MM.1S (cell line): ENCODE measurements at regions not wholly inside any gene's neighbourhood (a gene's known extent, or its start where the extent isn't known, plus 50 kb on each side); places are given as distances from the start of the nearest gene placed in this dataset.

Experiments
- DNase-seq: peaks from one replicate; pipeline ENCODE4 v3.0.0-alpha.2; 2015
- H2AFZ ChIP-seq: fragments of 300-600 bp; sonication (generic); 2 replicates; pipeline ENCODE4 v1.6.0; 2016; ENCODE audit warnings: antibody characterized with exemption, low read length
- H3F3A ChIP-seq: fragments of 300-600 bp; sonication (generic); 2 replicates; pipeline ENCODE4 v1.6.1; 2016; ENCODE audit warnings: mild to moderate bottlenecking, antibody characterized with exemption, low read length, moderate library complexity, mixed read lengths; ENCODE audit not compliant: insufficient read depth
- H3K27ac ChIP-seq: fragments of 300-600 bp; sonication (generic); 2 replicates; pipeline ENCODE4 v1.5.1; 2016; ENCODE audit warnings: mild to moderate bottlenecking, low read length
- H3K27me3 ChIP-seq: fragments of 300-600 bp; sonication (generic); replicated peaks from 2 replicates; pipeline ENCODE4 v1.6.0; 2016; ENCODE audit warnings: low read length; ENCODE audit not compliant: insufficient read depth
- H3K36me3 ChIP-seq: fragments of 300-600 bp; sonication (generic); replicated peaks from 2 replicates; pipeline ENCODE4 v1.6.1; 2016; ENCODE audit warnings: mild to moderate bottlenecking, low read length, mixed read lengths; ENCODE audit not compliant: insufficient read depth
- H3K4me1 ChIP-seq: fragments of 300-600 bp; sonication (generic); 2 replicates; pipeline ENCODE4 v1.6.1; 2016; ENCODE audit warnings: low read length, mixed read lengths
- H3K4me2 ChIP-seq: fragments of 300-600 bp; sonication (generic); 2 replicates; pipeline ENCODE4 v1.6.0; 2016; ENCODE audit warnings: low read depth, low read length
- H3K4me3 ChIP-seq: fragments of 300-600 bp; sonication (generic); 2 replicates; pipeline ENCODE4 v1.5.1; 2016; ENCODE audit warnings: low read length, mixed read lengths
- H3K79me2 ChIP-seq: fragments of 300-600 bp; sonication (generic); 2 replicates; pipeline ENCODE4 v1.6.1; 2016; ENCODE audit warnings: mixed run types, low read length, mixed read lengths
- H3K9ac ChIP-seq: fragments of 300-600 bp; sonication (generic); 2 replicates; pipeline ENCODE4 v1.6.1; 2016; ENCODE audit warnings: low read length, mixed read lengths
- H3K9me2 ChIP-seq: fragments of 300-600 bp; sonication (generic); replicated peaks from 2 replicates; pipeline ENCODE4 v1.6.1; 2016; ENCODE audit warnings: mild to moderate bottlenecking, low read length, mixed read lengths; ENCODE audit not compliant: insufficient read depth
- H3K9me3 ChIP-seq: fragments of 300-600 bp; sonication (generic); replicated peaks from 2 replicates; pipeline ENCODE4 v1.6.1; 2016; ENCODE audit warnings: mild to moderate bottlenecking, low read length, mixed read lengths; ENCODE audit not compliant: insufficient read depth
- H4K20me1 ChIP-seq: fragments of 300-600 bp; sonication (generic); 2 replicates; pipeline ENCODE4 v1.6.1; 2016; ENCODE audit warnings: mild to moderate bottlenecking, low read length, moderate library complexity, mixed read lengths; ENCODE audit not compliant: insufficient read depth
- CTCF ChIP-seq: fragments of 300-600 bp; sonication (generic); IDR thresholded peaks from 2 replicates; pipeline ENCODE4 v1.5.1; 2016; ENCODE audit warnings: antibody characterized with exemption, low read length, mixed read lengths
- EZH2 ChIP-seq: fragments of 300-600 bp; sonication (generic); optimal IDR thresholded peaks from 2 replicates; pipeline ENCODE3; 2017; ENCODE audit warnings: low read depth, mild to moderate bottlenecking, antibody characterized with exemption, low read length, mixed read lengths
- EZH2phosphoT487 ChIP-seq: fragments of 300-600 bp; sonication (generic); IDR thresholded peaks from 2 replicates; pipeline ENCODE4 v1.6.1; 2018; ENCODE audit warnings: antibody characterized with exemption, low read length

GRCh38 chr13:47472516-47472915, 528.6 kb downstream of the SUCLA2 start:
- no peaks in the 10 kb centered on the region for H3K4me1 ChIP-seq

GRCh38 chr13:47463726-47464125, 537.3 kb downstream of the SUCLA2 start:
- Histone ChIP-seq H3K27ac (no peak overlapping the region), H3K27me3 (no peaks in the 10 kb centered on the region), H3K4me1 (no peaks in the 10 kb centered on the region), H2AFZ (no peak overlapping the region), H3K79me2 (no peaks in the 10 kb centered on the region), H3K9me3 (no peaks in the 10 kb centered on the region), H3K4me2 (no peak overlapping the region), H3K36me3 (no peaks in the 10 kb centered on the region), H3F3A (no peaks in the 10 kb centered on the region), H4K20me1 (no peaks in the 10 kb centered on the region), H3K9ac (no peak overlapping the region), H3K4me3 (no peak overlapping the region), H3K9me2 (no peaks in the 10 kb centered on the region)
- TF ChIP-seq EZH2 (no peak), EZH2phosphoT487 (no peak), CTCF (no peak)
- DNase-seq, result no peak

More at GRCh38 chr13:47472516-47472915, 528.6 kb downstream of the SUCLA2 start:
- Histone ChIP-seq H3K9ac (no peak overlapping the region), H2AFZ (no peak overlapping the region), H3K4me3 (no peak overlapping the region), H3K27me3 (no peaks in the 10 kb centered on the region), H3K36me3 (no peaks in the 10 kb centered on the region), H3K4me2 (no peak overlapping the region), H3K9me3 (no peaks in the 10 kb centered on the region), H3K9me2 (no peaks in the 10 kb centered on the region), H3K79me2 (no peaks in the 10 kb centered on the region), H4K20me1 (no peaks in the 10 kb centered on the region), H3K27ac (no peak overlapping the region), H3F3A (no peaks in the 10 kb centered on the region)
- DNase-seq, result no peak
- TF ChIP-seq EZH2 (no peak), EZH2phosphoT487 (no peak)

- H3K4me1 ChIP-seq, result no peaks in the 10 kb centered on the region
- H3K4me3 ChIP-seq, result no peak overlapping the region
- no peak overlapping the region for H3K4me2 ChIP-seq
- H4K20me1 ChIP-seq, result no peaks in the 10 kb centered on the region
- no peaks in the 10 kb centered on the region for H3F3A ChIP-seq
- no peaks in the 10 kb centered on the region for H3K36me3 ChIP-seq
- H3K27ac ChIP-seq, result no peak overlapping the region
- no peaks in the 10 kb centered on the region for H3K9me3 ChIP-seq
- no peaks in the 10 kb centered on the region for H3K27me3 ChIP-seq
- no peak for DNase-seq
- H2AFZ ChIP-seq, result no peak overlapping the region
- TF ChIP-seq EZH2phosphoT487, result no peak
- no peak for TF ChIP-seq CTCF
- TF ChIP-seq EZH2, result no peak
- H3K9me2 ChIP-seq, result no peaks in the 10 kb centered on the region
- H3K9ac ChIP-seq, result no peak overlapping the region
- H3K79me2 ChIP-seq, result no peaks in the 10 kb centered on the region
These were observed 538.1 kb downstream of the SUCLA2 start for GRCh38 chr13:47463002-47463401.

- no peak overlapping the region for H3K9ac ChIP-seq
- no peaks in the 10 kb centered on the region for H3K27me3 ChIP-seq
- no peak overlapping the region for H2AFZ ChIP-seq
- no peaks in the 10 kb centered on the region for H3K36me3 ChIP-seq
- H3K4me3 ChIP-seq, result no peak overlapping the region
- no peaks in the 10 kb centered on the region for H3F3A ChIP-seq
- H4K20me1 ChIP-seq, result no peaks in the 10 kb centered on the region
- DNase-seq, result no peak
- no peak overlapping the region for H3K27ac ChIP-seq
- no peaks in the 10 kb centered on the region for H3K9me3 ChIP-seq
- H3K79me2 ChIP-seq, result no peaks in the 10 kb centered on the region
- no peaks in the 10 kb centered on the region for H3K4me1 ChIP-seq
- no peaks in the 10 kb centered on the region for H3K9me2 ChIP-seq
- TF ChIP-seq EZH2phosphoT487 (no peak), EZH2 (no peak), CTCF (no peak)
- H3K4me2 ChIP-seq, result no peak overlapping the region
These were observed 539.3 kb downstream of the SUCLA2 start for GRCh38 chr13:47461816-47462215.
